OCI-LY7 (cell line): ENCODE measurements at regions not wholly inside any gene's neighbourhood (a gene's known extent, or its start where the extent isn't known, plus 50 kb on each side); places are given as distances from the start of the nearest gene placed in this dataset.

ENCODE experiments used
- CTCF ChIP-seq: fragments of 200-600 bp; sonication (generic); conservative IDR thresholded peaks from 2 replicates; pipeline ENCODE4 v1.5.1; 2014; ENCODE audit warnings: mild to moderate bottlenecking, antibody characterized with exemption, low read length, moderate library complexity, mixed read lengths
- EZH2phosphoT487 ChIP-seq: fragments of 200-600 bp; sonication (generic); IDR thresholded peaks from 2 replicates; pipeline ENCODE4 v1.6.1; 2018; ENCODE audit warnings: low read depth, borderline replicate concordance, mild to moderate bottlenecking, mixed run types, antibody characterized with exemption, low read length, moderate library complexity, mixed read lengths

- TF ChIP-seq CTCF (no peak), EZH2phosphoT487 (no peak)
Observed at GRCh38 chr4:113834298-113834697, 72.8 kb upstream of the CAMK2D start.
